HL-60 (cell line): ENCODE measurements at regions not wholly inside any gene's neighbourhood (a gene's known extent, or its start where the extent isn't known, plus 50 kb on each side); places are given as distances from the start of the nearest gene placed in this dataset.

Experiments used
- DNase-seq, 2 experiments: peaks; one replicate each; pipeline ENCODE4 v3.0.0-alpha.2; 2010 to 2020; ENCODE audit warnings: low read depth in 1 of 2, low spot score in 1 of 2
- H3K27ac ChIP-seq: fragments of 250-450 bp; sonication (Bioruptor Pico); replicated peaks from 2 replicates; pipeline ENCODE4 v1.5.1; 2020; ENCODE audit warnings: mild to moderate bottlenecking, moderate library complexity
- H3K27me3 ChIP-seq: fragments of 250-450 bp; sonication (Bioruptor Pico); 2 replicates; pipeline ENCODE4 v1.5.1; 2021; ENCODE audit warnings: mild to moderate bottlenecking, moderate library complexity; ENCODE audit not compliant: insufficient read depth, poor library complexity, severe bottlenecking
- H3K4me3 ChIP-seq: replicated peaks from 2 replicates; pipeline ENCODE4 v1.5.1; 2011; ENCODE audit warnings: mild to moderate bottlenecking, control low read depth, low read length; ENCODE audit not compliant: insufficient read depth
- CTCF ChIP-seq: IDR thresholded peaks from one replicate; pipeline ENCODE4 v1.5.1; 2011; ENCODE audit warnings: low read length, control low read depth, inconsistent platforms; ENCODE audit not compliant: insufficient read depth
- GABPA ChIP-seq: IDR thresholded peaks from 2 replicates; pipeline ENCODE4 v1.6.1; 2012; ENCODE audit warnings: low read depth
- POLR2AphosphoS5 ChIP-seq: IDR thresholded peaks from 2 replicates; pipeline ENCODE4 v1.6.1; 2012; ENCODE audit warnings: low read depth
- REST ChIP-seq: IDR thresholded peaks from 2 replicates; pipeline ENCODE4 v1.6.1; 2012; ENCODE audit warnings: low read depth; ENCODE audit not compliant: insufficient replicate concordance
- SPI1 ChIP-seq: IDR thresholded peaks from 2 replicates; pipeline ENCODE4 v1.6.1; 2012; ENCODE audit warnings: low read depth, mild to moderate bottlenecking, borderline replicate concordance

GRCh38 chr3:193827040-193827669, 234.1 kb downstream of the OPA1 start:
- DNase-seq, result no peak
- Histone ChIP-seq H3K4me3 (no peak overlapping the region), H3K27ac (no peak overlapping the region), H3K27me3 (no peaks in the 10 kb centered on the region)
- no peak for TF ChIP-seq GABPA

- no peak overlapping the region for H3K27ac ChIP-seq
- no peak for DNase-seq
- no peak overlapping the region for H3K4me3 ChIP-seq
- no peak for TF ChIP-seq CTCF
- TF ChIP-seq SPI1, result no peak
- no peak for TF ChIP-seq POLR2AphosphoS5
- no peak for TF ChIP-seq GABPA
- no peak for TF ChIP-seq REST
- H3K27me3 ChIP-seq, result no peaks in the 10 kb centered on the region
These were observed 234.9 kb downstream of the OPA1 start for GRCh38 chr3:193827871-193828270.

GRCh38 chr3:193828477-193828876, 235.5 kb downstream of the OPA1 start:
- Histone ChIP-seq H3K27me3 (no peaks in the 10 kb centered on the region), H3K27ac (no peak overlapping the region), H3K4me3 (no peak overlapping the region)
- no peak for TF ChIP-seq REST
- no peak for TF ChIP-seq CTCF
- DNase-seq, result no peak

GRCh38 chr3:193829781-193830180, 236.8 kb downstream of the OPA1 start:
- DNase-seq, result no peak
- TF ChIP-seq REST (no peak), POLR2AphosphoS5 (no peak), CTCF (no peak), GABPA (no peak), SPI1 (no peak)
- no peak overlapping the region for H3K27ac ChIP-seq
- H3K27me3 ChIP-seq, result no peaks in the 10 kb centered on the region
- H3K4me3 ChIP-seq, result no peak overlapping the region
